Sigmoid colon (tissue), 6 donors: ENCODE measurements at regions not wholly inside any gene's neighbourhood (a gene's known extent, or its start where the extent isn't known, plus 50 kb on each side); places are given as distances from the start of the nearest gene placed in this dataset.

Source experiments
- DNase-seq: peaks from one replicate; pipeline ENCODE4 v3.0.0-alpha.2; 2019
- H3K27ac ChIP-seq, 4 donors: fragments of 200-600 bp; sonication (generic); one replicate each; pipeline ENCODE4 v1.5.1; 2016 to 2019; ENCODE audit warnings: mild to moderate bottlenecking in 1 of 4
- H3K27me3 ChIP-seq, 3 donors: fragments of 200-600 bp; sonication (generic); one replicate each; pipeline ENCODE4 v1.5.1; 2019; ENCODE audit warnings: mild to moderate bottlenecking in 1 of 3
- H3K36me3 ChIP-seq, 4 donors: fragments of 200-600 bp; sonication (generic); one replicate each; pipeline ENCODE4 v1.5.1; 2016 to 2019
- H3K4me1 ChIP-seq, 4 donors: fragments of 200-600 bp; sonication (generic); one replicate each; pipeline ENCODE4 v1.5.1; 2017 to 2019
- H3K4me3 ChIP-seq, 4 donors: fragments of 200-600 bp; sonication (generic); one replicate each; pipeline ENCODE4 v1.5.1; 2017 to 2019; ENCODE audit warnings: mild to moderate bottlenecking in 2 of 4, moderate library complexity in 1 of 4
- H3K9me3 ChIP-seq, 4 donors: fragments of 200-600 bp in 3 of 4; sonication (generic) in 3 of 4; one replicate each; pipeline versions ENCODE4 v1.5.1 to v1.6.1; 2013 to 2019
- CTCF ChIP-seq, 4 experiments: fragments of 450-650 bp in 3 of 4; fragments of 200-600 bp in 1 of 4; IDR thresholded peaks; one replicate each; pipeline ENCODE4 v1.5.1; 2016 to 2019; ENCODE audit warnings: antibody characterized with exemption in 4 of 4, mild to moderate bottlenecking in 3 of 4, moderate library complexity in 2 of 4
- EP300 ChIP-seq, 4 donors: sonication (generic); formaldehyde crosslinking; IDR thresholded peaks; one replicate each; pipeline ENCODE4 v1.6.1; 2017; ENCODE audit warnings: antibody characterized with exemption in 4 of 4
- POLR2A ChIP-seq, 2 donors: fragments of 450-650 bp; IDR thresholded peaks; one replicate each; pipeline ENCODE4 v1.6.1; 2016; ENCODE audit warnings: antibody characterized with exemption in 2 of 2, mild to moderate bottlenecking in 2 of 2, moderate library complexity in 2 of 2
- POLR2AphosphoS5 ChIP-seq, 4 donors: sonication (generic); formaldehyde crosslinking; IDR thresholded peaks; one replicate each; pipeline ENCODE4 v1.6.1; 2017; ENCODE audit warnings: antibody characterized with exemption in 4 of 4
- WGBS, 2 donors: extraction: QIAGEN DNeasy Blood & Tissue Kit; methylation state at CpG; one replicate each; pipeline ENCODE4 v1.1.7; 2013; 5-methylcytosine and 5-hydroxymethylcytosine counted together
- intact Hi-C: fragments of 100-400 bp; cut with DNase I; formaldehyde crosslinking; loops from one replicate; pipeline ENCODE4 v1.15.1; 2023
- donor health status: healthy with polysubstance abuse.
- donor health status: healthy.

- TF ChIP-seq POLR2A (IDR thresholded peaks at IDR 0.05) (no peak), CTCF (IDR thresholded peaks at IDR 0.05) (no peak), EP300 (IDR thresholded peaks at IDR 0.05) (no peak), POLR2AphosphoS5 (IDR thresholded peaks at IDR 0.05) (no peak)
- Histone ChIP-seq H3K9me3 (no peaks in the 10 kb centered on the region), H3K27me3 (no peaks in the 10 kb centered on the region), H3K4me1 (peaks cover 0 to 8% (median 6%) of the 10 kb centered on the region in 4 donors), H3K36me3 (no peaks in the 10 kb centered on the region), H3K4me3 (no peak overlapping the region), H3K27ac (no peak overlapping the region)
- 76 to 88% methylated on average over 14 of the region's 14 CpGs for WGBS, 2 donors
- intact Hi-C loops: no loop called here
- DNase-seq: no peak
Measured at GRCh38 chr2:128440666-128441340, 122.1 kb upstream of the HS6ST1 start.

- no peak overlapping the region for H3K27ac ChIP-seq
- no peaks in the 10 kb centered on the region for H3K36me3 ChIP-seq
- WGBS, 2 donors: 91 to 93% methylated on average over 18 of the region's 18 CpGs
- intact Hi-C loops: no loop called here
- DNase-seq: no peak
- TF ChIP-seq CTCF (IDR thresholded peaks at IDR 0.05): no peak
- peaks cover 0 to 8% (median 6%) of the 10 kb centered on the region in 4 donors for H3K4me1 ChIP-seq
- no peaks in the 10 kb centered on the region for H3K27me3 ChIP-seq
- no peaks in the 10 kb centered on the region for H3K9me3 ChIP-seq
- no peak overlapping the region for H3K4me3 ChIP-seq
Measured at GRCh38 chr2:128441341-128442052, 122.8 kb upstream of the HS6ST1 start.

GRCh38 chr2:128442053-128442751 lies 123.5 kb upstream of the HS6ST1 start:
- Histone ChIP-seq H3K36me3 (no peaks in the 10 kb centered on the region), H3K9me3 (no peaks in the 10 kb centered on the region), H3K27ac (no peak overlapping the region), H3K4me1 (peaks cover 0 to 8% (median 6%) of the 10 kb centered on the region in 4 donors), H3K27me3 (no peaks in the 10 kb centered on the region), H3K4me3 (no peak overlapping the region)
- DNase-seq: peak; percentile 63
- intact Hi-C loops: no loop called here
- WGBS, 2 donors: 40 to 55% methylated on average over 8 of the region's 8 CpGs
- no peak for TF ChIP-seq EP300 (IDR thresholded peaks at IDR 0.05)

GRCh38 chr2:128442891-128443302 lies 124.2 kb upstream of the HS6ST1 start:
- peaks cover 0 to 8% (median 6%) of the 10 kb centered on the region in 4 donors for H3K4me1 ChIP-seq
- intact Hi-C loops: no loop called here
- no peaks in the 10 kb centered on the region for H3K27me3 ChIP-seq
- peak overlapping the region in 1 of 4 donors; percentile 7 for H3K27ac ChIP-seq
- 44 to 67% methylated on average over 10 of the region's 10 CpGs for WGBS, 2 donors
- peak; percentile 65 for DNase-seq
- H3K4me3 ChIP-seq: no peak overlapping the region
- H3K9me3 ChIP-seq: no peaks in the 10 kb centered on the region
- H3K36me3 ChIP-seq: no peaks in the 10 kb centered on the region
- no peak for TF ChIP-seq CTCF (IDR thresholded peaks at IDR 0.05)
- no peak for TF ChIP-seq POLR2AphosphoS5 (IDR thresholded peaks at IDR 0.05)
- no peak for TF ChIP-seq EP300 (IDR thresholded peaks at IDR 0.05)
- no peak for TF ChIP-seq POLR2A (IDR thresholded peaks at IDR 0.05)

GRCh38 chr2:128444121-128444771 lies 125.6 kb upstream of the HS6ST1 start:
- H3K27ac ChIP-seq: no peak overlapping the region
- no peaks in the 10 kb centered on the region for H3K36me3 ChIP-seq
- TF ChIP-seq POLR2AphosphoS5 (IDR thresholded peaks at IDR 0.05) (no peak), EP300 (IDR thresholded peaks at IDR 0.05) (no peak), CTCF (IDR thresholded peaks at IDR 0.05) (no peak), POLR2A (IDR thresholded peaks at IDR 0.05) (no peak)
- peak; percentile 44 for DNase-seq
- H3K9me3 ChIP-seq: no peaks in the 10 kb centered on the region
- intact Hi-C loops: no loop called here
- H3K4me3 ChIP-seq: no peak overlapping the region
- 88 to 89% methylated on average over 7 of the region's 7 CpGs for WGBS, 2 donors
- no peaks in the 10 kb centered on the region for H3K27me3 ChIP-seq
- peaks cover 0 to 8% (median 6%) of the 10 kb centered on the region in 4 donors for H3K4me1 ChIP-seq
